ENCODE measurements at regions not wholly inside any gene's neighbourhood (a gene's known extent, or its start where the extent isn't known, plus 50 kb on each side); places are given as distances from the start of the nearest gene placed in this dataset.

DNA sequence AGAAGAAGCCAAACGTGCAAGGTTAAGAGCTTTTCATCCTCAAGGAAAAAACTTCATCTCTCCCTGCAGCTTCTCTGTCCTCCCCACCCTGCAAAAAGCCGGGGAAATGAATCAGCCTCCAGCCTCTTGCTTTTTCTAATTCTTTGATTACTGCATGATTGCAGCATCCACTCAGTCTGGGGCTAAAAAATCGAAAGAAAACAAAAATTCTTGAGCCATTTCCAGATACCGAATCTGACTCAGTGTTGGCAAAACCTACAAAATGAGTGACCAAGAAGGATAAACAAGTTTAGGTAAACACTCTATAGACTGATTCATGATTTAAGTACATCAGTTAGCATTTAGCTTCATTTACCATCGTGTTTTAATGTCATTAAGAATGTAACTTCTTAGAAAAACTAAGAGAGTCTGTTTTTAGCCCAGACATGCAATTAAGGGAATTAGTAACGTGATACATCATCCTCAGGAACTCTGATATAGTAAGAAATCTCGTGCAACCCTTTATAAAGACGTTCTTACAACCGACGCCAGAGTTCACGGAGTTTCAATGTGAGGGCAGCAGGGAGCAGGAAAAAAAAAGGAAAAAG lies 287.3 kb upstream of the FOXF1 start:
- Histone ChIP-seq H3K4me3 (ENCODE audit: low read depth in 1 of 2, low read length in 2 of 2) (peak overlapping the region in 1 of 2 donors; percentile 3), H3K27ac (ENCODE audit: low read depth, low read length) (no peak overlapping the region), H3K27me3 (ENCODE audit: control insufficient read depth in 1 of 2, insufficient read depth in 2 of 2, low read length in 2 of 2) (no peaks in the 10 kb centered on the region), H3K9me3 (ENCODE audit: control insufficient read depth in 1 of 2, low read length in 2 of 2) (no peaks in the 10 kb centered on the region), H3K9ac (ENCODE audit: low read depth in 1 of 2, low read length in 2 of 2) (no peak overlapping the region), H3K36me3 (ENCODE audit: control insufficient read depth in 1 of 2, insufficient read depth in 2 of 2, low read length in 2 of 2) (no peaks in the 10 kb centered on the region), H3K4me1 (ENCODE audit: control insufficient read depth in 1 of 2, insufficient read depth in 2 of 2, low read length in 2 of 2) (no peaks in the 10 kb centered on the region)

DNA sequence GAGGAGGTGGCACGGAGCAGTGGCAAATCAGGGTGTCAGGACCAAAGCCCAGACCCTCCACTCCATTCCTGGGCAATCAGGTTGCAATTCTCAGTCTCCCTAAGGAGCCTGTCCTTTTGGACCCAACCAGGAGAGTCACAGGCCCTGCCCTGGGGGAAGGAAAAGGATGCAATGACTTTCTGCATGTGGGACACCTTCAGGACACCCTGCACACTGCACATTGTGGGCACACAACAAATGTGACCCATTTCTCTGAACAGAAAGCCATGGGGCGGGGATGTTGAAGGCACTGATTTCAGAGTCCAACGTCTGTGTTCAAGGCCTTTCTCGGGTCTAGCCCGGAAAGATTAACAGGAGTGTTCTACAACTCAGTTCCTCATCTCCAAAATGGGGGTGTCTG lies 286.2 kb upstream of the FOXF1 start:
- no peaks in the 10 kb centered on the region for H3K9me3 ChIP-seq (ENCODE audit: control insufficient read depth in 1 of 2, low read length in 2 of 2)
- no peak overlapping the region for H3K27ac ChIP-seq (ENCODE audit: low read depth, low read length)
- H3K27me3 ChIP-seq (ENCODE audit: control insufficient read depth in 1 of 2, insufficient read depth in 2 of 2, low read length in 2 of 2), result no peaks in the 10 kb centered on the region
- H3K4me1 ChIP-seq (ENCODE audit: control insufficient read depth in 1 of 2, insufficient read depth in 2 of 2, low read length in 2 of 2), result no peaks in the 10 kb centered on the region
- H3K4me3 ChIP-seq (ENCODE audit: low read depth in 1 of 2, low read length in 2 of 2), result no peak overlapping the region
- H3K9ac ChIP-seq (ENCODE audit: low read depth in 1 of 2, low read length in 2 of 2), result no peak overlapping the region
- no peaks in the 10 kb centered on the region for H3K36me3 ChIP-seq (ENCODE audit: control insufficient read depth in 1 of 2, insufficient read depth in 2 of 2, low read length in 2 of 2)

DNA sequence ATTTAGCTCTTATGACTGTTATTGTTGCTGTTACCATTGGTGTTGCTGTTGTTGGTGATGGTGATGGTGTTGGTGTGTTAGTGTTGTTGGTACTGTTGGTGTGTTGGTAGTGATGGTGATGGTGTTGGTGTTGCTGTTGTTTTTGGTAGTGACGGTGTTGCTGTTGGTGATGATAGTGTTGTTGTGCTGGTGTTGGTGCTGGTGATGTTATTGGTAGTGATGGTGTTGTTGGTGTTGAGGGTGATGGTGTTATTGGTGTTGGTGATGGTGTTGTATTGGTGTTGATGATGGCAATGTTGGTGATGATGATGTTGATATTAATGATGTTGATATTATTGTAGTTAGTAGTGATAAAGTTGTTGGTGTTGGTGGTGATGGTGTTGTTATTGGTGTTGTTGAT lies 285.7 kb upstream of the FOXF1 start:
- no peaks in the 10 kb centered on the region for H3K36me3 ChIP-seq (ENCODE audit: control insufficient read depth in 1 of 2, insufficient read depth in 2 of 2, low read length in 2 of 2)
- H3K27ac ChIP-seq (ENCODE audit: low read depth, low read length), result no peak overlapping the region
- H3K4me1 ChIP-seq (ENCODE audit: control insufficient read depth in 1 of 2, insufficient read depth in 2 of 2, low read length in 2 of 2), result no peaks in the 10 kb centered on the region
- no peak overlapping the region for H3K9ac ChIP-seq (ENCODE audit: low read depth in 1 of 2, low read length in 2 of 2)
- H3K9me3 ChIP-seq (ENCODE audit: control insufficient read depth in 1 of 2, low read length in 2 of 2), result no peaks in the 10 kb centered on the region
- peaks cover 0 to 2% of the 10 kb centered on the region in 2 donors for H3K27me3 ChIP-seq (ENCODE audit: control insufficient read depth in 1 of 2, insufficient read depth in 2 of 2, low read length in 2 of 2)
- no peak overlapping the region for H3K4me3 ChIP-seq (ENCODE audit: low read depth in 1 of 2, low read length in 2 of 2)

DNA sequence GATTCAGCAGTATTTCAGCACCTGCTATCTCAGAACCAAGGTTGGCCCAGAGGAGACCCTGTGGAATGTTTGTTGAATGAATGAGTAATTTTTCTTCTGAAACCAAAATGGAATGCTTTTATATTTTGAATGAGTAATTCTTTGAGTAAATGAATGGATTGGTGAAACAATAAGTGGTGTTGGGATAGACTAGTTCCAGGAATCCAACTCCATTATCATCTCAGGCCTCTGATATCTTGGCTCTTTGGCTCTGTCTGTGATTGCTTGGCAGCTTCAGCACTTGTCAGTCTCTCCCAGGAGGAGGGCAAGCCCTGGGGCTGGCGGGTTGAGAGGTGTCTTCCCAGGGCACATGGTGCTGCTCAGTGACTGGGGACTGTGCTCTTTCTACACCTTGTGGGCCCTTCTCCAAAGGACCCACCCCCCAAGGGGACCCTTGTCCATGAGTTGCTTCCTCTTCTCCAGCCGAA lies 284.4 kb upstream of the FOXF1 start:
- Histone ChIP-seq H3K9ac (ENCODE audit: low read depth in 1 of 2, low read length in 2 of 2) (no peak overlapping the region), H3K27me3 (ENCODE audit: control insufficient read depth in 1 of 2, insufficient read depth in 2 of 2, low read length in 2 of 2) (peaks cover 0 to 3% of the 10 kb centered on the region in 2 donors), H3K4me3 (ENCODE audit: low read depth in 1 of 2, low read length in 2 of 2) (no peak overlapping the region), H3K9me3 (ENCODE audit: control insufficient read depth in 1 of 2, low read length in 2 of 2) (no peaks in the 10 kb centered on the region), H3K36me3 (ENCODE audit: control insufficient read depth in 1 of 2, insufficient read depth in 2 of 2, low read length in 2 of 2) (no peaks in the 10 kb centered on the region), H3K27ac (ENCODE audit: low read depth, low read length) (no peak overlapping the region), H3K4me1 (ENCODE audit: control insufficient read depth in 1 of 2, insufficient read depth in 2 of 2, low read length in 2 of 2) (no peaks in the 10 kb centered on the region)

DNA sequence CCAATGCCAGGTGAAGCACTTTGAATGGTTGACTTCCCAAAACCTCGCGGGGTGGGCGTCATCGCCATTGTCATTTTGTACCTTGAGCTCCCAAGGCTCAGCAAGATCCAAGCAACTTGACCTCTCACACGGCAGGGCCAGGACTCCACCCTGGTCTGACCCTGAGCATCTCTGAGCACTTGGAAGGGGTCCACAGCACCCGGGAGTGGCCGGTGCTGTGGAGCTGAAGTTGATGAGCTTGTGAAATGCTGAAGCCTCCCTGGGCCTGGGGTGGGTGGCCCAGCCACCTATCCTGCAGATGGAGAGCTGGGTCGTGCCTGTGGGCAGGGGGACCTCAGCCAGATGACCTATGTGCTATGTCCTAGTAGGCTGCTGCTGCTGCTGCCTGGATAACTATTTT lies 283.3 kb upstream of the FOXF1 start:
- Histone ChIP-seq H3K4me1 (ENCODE audit: control insufficient read depth in 1 of 2, insufficient read depth in 2 of 2, low read length in 2 of 2) (no peaks in the 10 kb centered on the region), H3K27me3 (ENCODE audit: control insufficient read depth in 1 of 2, insufficient read depth in 2 of 2, low read length in 2 of 2) (peaks cover 0 to 3% of the 10 kb centered on the region in 2 donors), H3K36me3 (ENCODE audit: control insufficient read depth in 1 of 2, insufficient read depth in 2 of 2, low read length in 2 of 2) (no peaks in the 10 kb centered on the region), H3K4me3 (ENCODE audit: low read depth in 1 of 2, low read length in 2 of 2) (no peak overlapping the region), H3K9me3 (ENCODE audit: control insufficient read depth in 1 of 2, low read length in 2 of 2) (no peaks in the 10 kb centered on the region), H3K27ac (ENCODE audit: low read depth, low read length) (no peak overlapping the region), H3K9ac (ENCODE audit: low read depth in 1 of 2, low read length in 2 of 2) (no peak overlapping the region)

DNA sequence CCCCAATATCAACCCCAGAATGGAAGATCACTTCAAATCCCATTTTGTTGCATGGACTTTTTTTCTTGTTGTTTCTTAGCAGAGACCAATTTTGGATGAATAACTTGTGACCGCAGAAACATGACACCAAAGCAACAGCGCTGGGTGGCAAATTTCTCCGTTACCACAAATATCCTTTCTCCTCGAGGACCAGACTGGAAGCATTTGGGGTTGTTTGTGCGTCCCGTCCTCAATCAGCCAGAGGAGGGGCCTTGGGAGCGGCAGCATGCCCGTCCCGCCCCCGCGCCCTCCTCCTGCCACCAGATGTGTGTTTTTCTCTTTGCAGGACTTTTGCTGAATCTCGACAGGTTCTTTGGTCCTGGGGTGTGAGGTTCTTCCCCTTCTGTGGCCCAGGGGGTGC lies 282.5 kb upstream of the FOXF1 start:
- Histone ChIP-seq H3K4me3 (ENCODE audit: low read depth in 1 of 2, low read length in 2 of 2) (no peak overlapping the region), H3K27ac (ENCODE audit: low read depth, low read length) (no peak overlapping the region), H3K27me3 (ENCODE audit: control insufficient read depth in 1 of 2, insufficient read depth in 2 of 2, low read length in 2 of 2) (peaks cover 0 to 3% of the 10 kb centered on the region in 2 donors), H3K36me3 (ENCODE audit: control insufficient read depth in 1 of 2, insufficient read depth in 2 of 2, low read length in 2 of 2) (no peaks in the 10 kb centered on the region), H3K9ac (ENCODE audit: low read depth in 1 of 2, low read length in 2 of 2) (no peak overlapping the region), H3K9me3 (ENCODE audit: control insufficient read depth in 1 of 2, low read length in 2 of 2) (no peaks in the 10 kb centered on the region), H3K4me1 (ENCODE audit: control insufficient read depth in 1 of 2, insufficient read depth in 2 of 2, low read length in 2 of 2) (no peaks in the 10 kb centered on the region)

DNA sequence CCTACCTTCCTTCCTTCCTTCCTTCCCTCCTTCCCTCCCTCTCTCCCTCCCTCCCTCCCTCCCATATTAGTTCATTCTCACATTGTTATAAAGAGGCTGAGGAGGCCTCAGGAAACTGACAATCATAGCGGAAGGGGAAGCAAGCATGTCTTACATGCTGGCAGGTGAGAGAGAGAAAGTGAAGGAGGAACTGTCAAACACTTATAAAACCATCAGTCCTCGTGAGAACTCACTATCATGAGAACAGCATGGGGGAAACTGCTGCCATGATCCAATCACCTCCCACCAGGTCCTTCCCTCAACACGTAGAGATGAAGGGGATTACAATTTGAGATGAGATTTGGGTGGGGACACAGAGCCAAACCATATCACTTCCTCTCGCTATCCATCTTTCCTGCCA lies 281.6 kb upstream of the FOXF1 start:
- H3K36me3 ChIP-seq (ENCODE audit: control insufficient read depth in 1 of 2, insufficient read depth in 2 of 2, low read length in 2 of 2), result no peaks in the 10 kb centered on the region
- H3K4me1 ChIP-seq (ENCODE audit: control insufficient read depth in 1 of 2, insufficient read depth in 2 of 2, low read length in 2 of 2), result no peaks in the 10 kb centered on the region
- no peaks in the 10 kb centered on the region for H3K9me3 ChIP-seq (ENCODE audit: control insufficient read depth in 1 of 2, low read length in 2 of 2)
- no peak overlapping the region for H3K9ac ChIP-seq (ENCODE audit: low read depth in 1 of 2, low read length in 2 of 2)
- H3K27ac ChIP-seq (ENCODE audit: low read depth, low read length), result no peak overlapping the region
- no peak overlapping the region for H3K4me3 ChIP-seq (ENCODE audit: low read depth in 1 of 2, low read length in 2 of 2)
- H3K27me3 ChIP-seq (ENCODE audit: control insufficient read depth in 1 of 2, insufficient read depth in 2 of 2, low read length in 2 of 2), result peaks cover 0 to 3% of the 10 kb centered on the region in 2 donors

DNA sequence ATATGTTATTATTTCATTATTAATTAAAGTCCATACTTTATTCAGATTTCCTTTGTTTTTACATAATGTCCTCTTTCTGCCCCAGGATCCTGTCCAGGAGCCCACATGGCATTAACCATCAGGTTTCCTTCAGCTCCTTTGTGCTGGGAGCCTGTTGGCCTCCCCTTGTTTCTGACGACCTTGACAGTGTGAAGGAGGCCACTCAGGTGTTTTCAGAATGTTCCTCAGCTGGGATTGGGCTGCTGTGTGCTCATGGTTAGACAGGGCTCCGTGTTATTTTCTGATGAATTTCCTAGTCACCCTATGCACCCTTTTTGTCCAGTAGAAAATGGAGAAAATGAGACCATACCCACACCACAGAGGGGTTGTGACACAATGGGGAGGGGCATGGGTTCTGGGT lies 281.0 kb upstream of the FOXF1 start:
- Histone ChIP-seq H3K27ac (ENCODE audit: low read depth, low read length) (no peak overlapping the region), H3K4me1 (ENCODE audit: control insufficient read depth in 1 of 2, insufficient read depth in 2 of 2, low read length in 2 of 2) (no peaks in the 10 kb centered on the region), H3K27me3 (ENCODE audit: control insufficient read depth in 1 of 2, insufficient read depth in 2 of 2, low read length in 2 of 2) (peaks cover 0 to 3% of the 10 kb centered on the region in 2 donors), H3K4me3 (ENCODE audit: low read depth in 1 of 2, low read length in 2 of 2) (no peak overlapping the region), H3K36me3 (ENCODE audit: control insufficient read depth in 1 of 2, insufficient read depth in 2 of 2, low read length in 2 of 2) (no peaks in the 10 kb centered on the region), H3K9me3 (ENCODE audit: control insufficient read depth in 1 of 2, low read length in 2 of 2) (no peaks in the 10 kb centered on the region), H3K9ac (ENCODE audit: low read depth in 1 of 2, low read length in 2 of 2) (no peak overlapping the region)

DNA sequence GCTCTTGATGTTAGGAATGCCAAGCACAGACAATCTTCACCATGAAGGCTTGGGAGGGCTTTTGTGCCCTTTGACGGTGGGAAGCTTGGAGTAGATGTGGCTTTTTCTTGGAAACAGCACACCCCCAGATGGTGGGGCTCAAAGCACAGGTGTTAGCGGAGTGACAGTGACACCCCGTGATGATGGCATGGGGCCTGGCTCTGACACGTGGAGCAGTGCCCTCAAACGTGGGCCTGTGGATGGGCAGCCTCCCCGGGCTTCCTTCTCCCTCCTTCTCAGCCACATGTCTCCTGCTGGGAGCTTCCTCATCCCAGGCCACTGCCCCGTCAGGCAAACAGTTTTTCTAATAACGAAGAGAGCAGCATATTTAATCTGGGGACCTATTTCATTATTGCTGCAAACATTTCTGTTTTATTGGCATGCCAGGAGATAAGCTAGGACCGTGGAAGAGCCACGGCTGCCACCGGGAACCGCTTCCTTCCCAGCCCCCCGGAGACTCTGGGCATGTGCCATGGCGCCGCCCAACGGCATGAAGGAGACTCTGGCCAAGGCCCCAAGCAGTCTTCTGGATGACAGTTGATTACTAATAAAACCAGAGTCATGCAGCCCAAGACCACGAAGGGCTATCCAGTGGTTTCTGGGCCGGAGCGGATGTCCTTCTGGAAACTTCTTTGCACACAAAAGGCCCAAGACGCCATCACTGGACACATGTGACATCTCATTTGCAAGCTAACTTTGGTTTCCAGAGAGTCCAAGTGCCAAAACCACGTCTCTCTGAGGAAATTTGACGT lies 280.3 kb upstream of the FOXF1 start:
- no peaks in the 10 kb centered on the region for H3K36me3 ChIP-seq (ENCODE audit: control insufficient read depth in 1 of 2, insufficient read depth in 2 of 2, low read length in 2 of 2)
- no peak overlapping the region for H3K27ac ChIP-seq (ENCODE audit: low read depth, low read length)
- H3K27me3 ChIP-seq (ENCODE audit: control insufficient read depth in 1 of 2, insufficient read depth in 2 of 2, low read length in 2 of 2), result peaks cover 0 to 3% of the 10 kb centered on the region in 2 donors
- H3K4me3 ChIP-seq (ENCODE audit: low read depth in 1 of 2, low read length in 2 of 2), result no peak overlapping the region
- H3K9me3 ChIP-seq (ENCODE audit: control insufficient read depth in 1 of 2, low read length in 2 of 2), result no peaks in the 10 kb centered on the region
- no peak overlapping the region for H3K9ac ChIP-seq (ENCODE audit: low read depth in 1 of 2, low read length in 2 of 2)
- H3K4me1 ChIP-seq (ENCODE audit: control insufficient read depth in 1 of 2, insufficient read depth in 2 of 2, low read length in 2 of 2), result no peaks in the 10 kb centered on the region

DNA sequence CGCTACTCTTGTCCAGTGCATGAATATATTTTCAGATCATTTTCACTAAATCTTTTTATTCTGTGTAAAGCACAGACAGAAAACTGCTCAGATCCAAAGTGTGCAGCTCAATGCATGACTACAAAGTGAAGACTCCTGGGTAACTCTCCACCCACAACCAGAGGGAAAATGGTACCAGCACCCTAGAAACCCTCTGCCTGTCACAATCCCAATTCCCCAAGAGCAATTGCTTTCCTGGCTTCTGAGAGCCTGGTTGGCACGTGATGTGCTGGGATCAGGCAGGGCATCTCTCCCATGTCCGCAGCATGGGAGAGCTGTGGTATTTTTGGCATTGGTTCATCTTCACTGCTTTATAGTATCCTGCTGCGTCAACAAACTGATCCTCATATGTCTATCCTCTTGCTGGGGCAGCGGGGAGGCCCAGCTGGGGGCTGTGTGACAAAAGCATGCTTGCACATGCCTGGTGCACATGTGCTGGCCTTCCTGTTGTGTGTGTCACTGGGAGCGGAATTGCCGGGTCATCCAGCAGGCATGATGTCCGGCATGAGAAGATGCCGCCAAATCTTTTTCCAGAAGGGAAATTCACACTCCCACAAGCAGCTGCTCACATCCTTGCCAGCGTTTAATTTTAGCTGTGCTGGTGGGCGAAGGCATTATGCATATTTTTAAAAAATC lies 278.9 kb upstream of the FOXF1 start:
- H3K27me3 ChIP-seq (ENCODE audit: control insufficient read depth in 1 of 2, insufficient read depth in 2 of 2, low read length in 2 of 2), result peaks cover 0 to 3% of the 10 kb centered on the region in 2 donors
- no peak overlapping the region for H3K27ac ChIP-seq (ENCODE audit: low read depth, low read length)
- H3K36me3 ChIP-seq (ENCODE audit: control insufficient read depth in 1 of 2, insufficient read depth in 2 of 2, low read length in 2 of 2), result no peaks in the 10 kb centered on the region
- H3K9me3 ChIP-seq (ENCODE audit: control insufficient read depth in 1 of 2, low read length in 2 of 2), result no peaks in the 10 kb centered on the region
- H3K4me1 ChIP-seq (ENCODE audit: control insufficient read depth in 1 of 2, insufficient read depth in 2 of 2, low read length in 2 of 2), result no peaks in the 10 kb centered on the region
- H3K4me3 ChIP-seq (ENCODE audit: low read depth in 1 of 2, low read length in 2 of 2), result no peak overlapping the region
- no peak overlapping the region for H3K9ac ChIP-seq (ENCODE audit: low read depth in 1 of 2, low read length in 2 of 2)
